A549 (cell line): ENCODE measurements at regions not wholly inside any gene's neighbourhood (a gene's known extent, or its start where the extent isn't known, plus 50 kb on each side); places are given as distances from the start of the nearest gene placed in this dataset.

Source experiments
- ATAC-seq, 2 experiments: fragments of 200-7000 bp in 1 of 2; fragments of >200 bp in 1 of 2; cut with Nextera tagmentation in 1 of 2; cut with Tn5 transposase in 1 of 2; 3 replicates each; pipeline versions ENCODE4 v1.8.0 to v1.9.1; 2018 to 2020; ENCODE audit warnings: mild to moderate bottlenecking in 1 of 2, moderate library complexity in 1 of 2
- CTCF ChIA-PET: fragments of 300-600 bp; sonication (Branson Sonifier 250); formaldehyde crosslinking; extraction: SDS; loops from one replicate; lab custom pipeline; 2021; ENCODE audit warnings: antibody characterized with exemption, inconsistent platforms; lab: Yijun Ruan, JAX
- POLR2A ChIA-PET: fragments of 350-600 bp; formaldehyde crosslinking; extraction: SDS; loops from one replicate; lab custom pipeline; 2021; ENCODE audit warnings: antibody characterized with exemption, inconsistent platforms; lab: Yijun Ruan, JAX
- DNase-seq, 2 experiments: peaks; one replicate each; pipeline versions ENCODE4 v3.0.0 to v3.0.0-alpha.2; 2011 to 2016; ENCODE audit warnings: low read depth in 1 of 2, low spot score in 1 of 2
- FAIRE-seq: peaks from 2 replicates; lab custom pipeline; 2011; peaks lifted over from hg19 to GRCh38; lab: Jason Lieb, UNC
- H3K27ac ChIP-seq, 2 experiments: fragments of >200 bp; sonication (Bioruptor Twin); formaldehyde crosslinking; 3 replicates each; pipeline ENCODE4 v1.5.1; 2016 to 2017
- H3K4me1 ChIP-seq: fragments of >200 bp; sonication (Bioruptor Twin); formaldehyde crosslinking; 3 replicates; pipeline ENCODE4 v1.6.1; 2016
- H3K4me2 ChIP-seq: fragments of >200 bp; sonication (Bioruptor Twin); formaldehyde crosslinking; 3 replicates; pipeline ENCODE4 v1.6.1; 2016
- H3K4me3 ChIP-seq: fragments of >200 bp; sonication (Bioruptor Twin); formaldehyde crosslinking; 3 replicates; pipeline ENCODE4 v1.5.1; 2016
- H3K9me3 ChIP-seq: fragments of >200 bp; sonication (Bioruptor Twin); formaldehyde crosslinking; 3 replicates; pipeline ENCODE4 v1.6.1; 2016
- CBX2 ChIP-seq: fragments of 200-600 bp; sonication (generic); IDR thresholded peaks from 2 replicates; pipeline ENCODE4 v1.6.1; 2016; ENCODE audit warnings: low read depth, mild to moderate bottlenecking, borderline replicate concordance
- CHD2 ChIP-seq: fragments of 150-350 bp; IDR thresholded peaks from 2 replicates; pipeline ENCODE4 v1.6.1; 2014; ENCODE audit warnings: low read length; ENCODE audit not compliant: partially characterized antibody
- EHF ChIP-seq: fragments of 250-450 bp; sonication (Bioruptor Pico); IDR thresholded peaks from 2 replicates; pipeline ENCODE4 v1.5.0; 2020; ENCODE audit warnings: mild to moderate bottlenecking
- FOSB ChIP-seq: fragments of 250-450 bp; sonication (Bioruptor Pico); IDR thresholded peaks from 2 replicates; pipeline ENCODE4 v1.5.0; 2020; ENCODE audit warnings: mild to moderate bottlenecking, moderate library complexity
- GATA3 ChIP-seq: IDR thresholded peaks from 2 replicates; pipeline ENCODE4 v1.6.1; 2012; ENCODE audit warnings: borderline replicate concordance
- HES2 ChIP-seq: fragments of >200 bp; sonication (Bioruptor Twin); formaldehyde crosslinking; IDR thresholded peaks from 2 replicates; pipeline ENCODE4 v1.6.1; 2016
- HMGXB4 ChIP-seq: fragments of 250-450 bp; sonication (Bioruptor Pico); IDR thresholded peaks from 2 replicates; pipeline ENCODE4 v1.5.0; 2021; ENCODE audit warnings: mild to moderate bottlenecking, moderate library complexity, borderline replicate concordance
- JUN ChIP-seq, 2 experiments: fragments of >200 bp; sonication (Bioruptor Twin); formaldehyde crosslinking; IDR thresholded peaks; 2 replicates in 1 of 2; 3 replicates in 1 of 2; pipeline ENCODE4 v1.6.1; 2016 to 2017
- JUNB ChIP-seq: fragments of >200 bp; sonication (Bioruptor Twin); formaldehyde crosslinking; IDR thresholded peaks from 2 replicates; pipeline ENCODE4 v1.6.1; 2016
- KDM1A ChIP-seq: fragments of 200-600 bp; sonication (generic); IDR thresholded peaks from 2 replicates; pipeline ENCODE4 v1.6.1; 2016; ENCODE audit warnings: low read depth, mild to moderate bottlenecking
- MAZ ChIP-seq: fragments of 150-350 bp; IDR thresholded peaks from 2 replicates; pipeline ENCODE4 v1.6.1; 2014; ENCODE audit warnings: antibody characterized with exemption, low read depth, low read length, borderline replicate concordance
- NFE2L2 ChIP-seq: fragments of 150-350 bp; conservative IDR thresholded peaks from 2 replicates; pipeline ENCODE4 v1.6.1; 2014; ENCODE audit warnings: low read length
- NPAS2 ChIP-seq: fragments of 250-450 bp; sonication (Bioruptor Pico); IDR thresholded peaks from 2 replicates; pipeline ENCODE4 v1.8.0; 2022; ENCODE audit warnings: mild to moderate bottlenecking, moderate library complexity, borderline replicate concordance
- PBX3 ChIP-seq: IDR thresholded peaks from 2 replicates; pipeline ENCODE4 v1.6.1; 2012
- POLR2A ChIP-seq: IDR thresholded peaks from 2 replicates; pipeline ENCODE4 v1.6.1; 2012; ENCODE audit warnings: mild to moderate bottlenecking, low read length
- RARB ChIP-seq: fragments of 250-450 bp; sonication (Bioruptor Pico); IDR thresholded peaks from 2 replicates; pipeline ENCODE4 v1.8.0; 2021; ENCODE audit warnings: mild to moderate bottlenecking, moderate library complexity
- SREBF2 ChIP-seq: fragments of 450-650 bp; IDR thresholded peaks from 2 replicates; pipeline ENCODE4 v1.6.1; 2014; ENCODE audit warnings: mild to moderate bottlenecking, moderate library complexity
- TP53 ChIP-seq: fragments of 250-450 bp; sonication (Bioruptor Pico); IDR thresholded peaks from 2 replicates; pipeline ENCODE4 v1.5.0; 2021; ENCODE audit warnings: mild to moderate bottlenecking, moderate library complexity
- USF2 ChIP-seq: fragments of 450-650 bp; IDR thresholded peaks from 2 replicates; pipeline ENCODE4 v1.6.1; 2014; ENCODE audit warnings: antibody characterized with exemption
- ZFP36 ChIP-seq: fragments of 450-650 bp; IDR thresholded peaks from 2 replicates; pipeline ENCODE4 v1.6.1; 2014; ENCODE audit warnings: borderline replicate concordance; ENCODE audit not compliant: partially characterized antibody
- ZSCAN20 ChIP-seq: fragments of 250-450 bp; sonication (Bioruptor Pico); IDR thresholded peaks from 2 replicates; pipeline ENCODE4 v1.8.0; 2022; ENCODE audit warnings: mild to moderate bottlenecking, moderate library complexity
- WGBS: methylation state at CpG from one replicate; pipeline ENCODE4 v1.1.6; 2017; ENCODE audit errors: missing lambda C conversion rate; 5-methylcytosine and 5-hydroxymethylcytosine counted together
- TF ChIP-seq, protein P1 (sequence below): fragments of >200 bp; sonication (Bioruptor Twin); formaldehyde crosslinking; IDR thresholded peaks from 3 replicates; pipeline ENCODE4 v1.5.1; 2016
- TF ChIP-seq, protein P2 (sequence below): fragments of 200-600 bp; sonication (generic); IDR thresholded peaks from 2 replicates; pipeline ENCODE4 v1.6.1; 2016; ENCODE audit warnings: antibody characterized with exemption, mild to moderate bottlenecking, moderate library complexity
- TF ChIP-seq, protein P3 (sequence below): fragments of 250-450 bp; sonication (Bioruptor Pico); IDR thresholded peaks from 2 replicates; pipeline ENCODE4 v1.5.0; 2020; ENCODE audit warnings: low read depth, mild to moderate bottlenecking, moderate library complexity

DNA sequence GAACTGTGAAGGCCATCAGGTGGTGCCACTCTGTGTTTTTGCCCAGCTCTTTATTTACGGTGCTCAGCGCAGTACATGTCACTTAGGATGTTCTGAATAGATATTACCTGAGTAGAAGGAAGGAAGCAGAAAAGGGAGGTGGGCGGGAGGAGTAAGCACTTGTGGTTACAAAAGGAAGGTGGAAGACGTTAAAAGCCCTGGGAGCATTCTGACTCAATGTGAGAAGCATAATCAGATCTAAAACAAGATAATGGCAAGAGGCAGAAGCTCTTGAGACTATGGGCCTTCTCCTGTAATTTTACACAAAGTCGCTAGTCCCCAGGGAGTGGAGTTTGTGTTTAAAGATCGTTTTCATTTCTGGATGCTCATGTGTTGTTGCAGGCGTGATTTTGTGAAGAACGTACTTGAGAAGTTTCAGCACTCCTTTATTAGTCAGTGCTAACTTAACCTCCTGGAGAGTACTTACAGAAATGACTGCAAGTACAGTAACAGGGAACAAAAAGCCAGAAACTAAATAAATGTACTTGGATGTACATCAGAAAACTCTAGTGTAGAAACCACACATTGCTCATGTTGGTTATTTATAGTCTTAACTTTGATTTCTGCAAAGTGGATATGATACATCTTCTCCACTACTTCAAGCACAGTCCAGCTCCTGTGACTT lies 1523.5 kb downstream of the AACS start:
- no peak for FAIRE-seq
- POLR2A ChIA-PET, result no interaction called here
- H3K4me1 ChIP-seq, result no peaks in the 10 kb centered on the region
- H3K4me2 ChIP-seq, result no peak overlapping the region
- DNase-seq, result no peak
- peaks cover 4% of the 10 kb centered on the region; the same call in 1 of the 3 replicates for H3K9me3 ChIP-seq
- TF ChIP-seq USF2 (no peak), ZSCAN20 (CRISPR knock-in tag) (no peak), SREBF2 (no peak), POLR2A (no peak), HMGXB4 (no peak), NFE2L2 (no peak), CHD2 (no peak), PBX3 (no peak), JUN (IDR thresholded peaks at IDR 0.05) (no peak), JUNB (no peak), ZFP36 (no peak), GATA3 (no peak), MAZ (no peak), HES2 (no peak), TP53 (CRISPR knock-in tag) (no peak)
- TF ChIP-seq, protein P1, sequence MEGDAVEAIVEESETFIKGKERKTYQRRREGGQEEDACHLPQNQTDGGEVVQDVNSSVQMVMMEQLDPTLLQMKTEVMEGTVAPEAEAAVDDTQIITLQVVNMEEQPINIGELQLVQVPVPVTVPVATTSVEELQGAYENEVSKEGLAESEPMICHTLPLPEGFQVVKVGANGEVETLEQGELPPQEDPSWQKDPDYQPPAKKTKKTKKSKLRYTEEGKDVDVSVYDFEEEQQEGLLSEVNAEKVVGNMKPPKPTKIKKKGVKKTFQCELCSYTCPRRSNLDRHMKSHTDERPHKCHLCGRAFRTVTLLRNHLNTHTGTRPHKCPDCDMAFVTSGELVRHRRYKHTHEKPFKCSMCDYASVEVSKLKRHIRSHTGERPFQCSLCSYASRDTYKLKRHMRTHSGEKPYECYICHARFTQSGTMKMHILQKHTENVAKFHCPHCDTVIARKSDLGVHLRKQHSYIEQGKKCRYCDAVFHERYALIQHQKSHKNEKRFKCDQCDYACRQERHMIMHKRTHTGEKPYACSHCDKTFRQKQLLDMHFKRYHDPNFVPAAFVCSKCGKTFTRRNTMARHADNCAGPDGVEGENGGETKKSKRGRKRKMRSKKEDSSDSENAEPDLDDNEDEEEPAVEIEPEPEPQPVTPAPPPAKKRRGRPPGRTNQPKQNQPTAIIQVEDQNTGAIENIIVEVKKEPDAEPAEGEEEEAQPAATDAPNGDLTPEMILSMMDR, result no peak
- TF ChIP-seq, protein P2, sequence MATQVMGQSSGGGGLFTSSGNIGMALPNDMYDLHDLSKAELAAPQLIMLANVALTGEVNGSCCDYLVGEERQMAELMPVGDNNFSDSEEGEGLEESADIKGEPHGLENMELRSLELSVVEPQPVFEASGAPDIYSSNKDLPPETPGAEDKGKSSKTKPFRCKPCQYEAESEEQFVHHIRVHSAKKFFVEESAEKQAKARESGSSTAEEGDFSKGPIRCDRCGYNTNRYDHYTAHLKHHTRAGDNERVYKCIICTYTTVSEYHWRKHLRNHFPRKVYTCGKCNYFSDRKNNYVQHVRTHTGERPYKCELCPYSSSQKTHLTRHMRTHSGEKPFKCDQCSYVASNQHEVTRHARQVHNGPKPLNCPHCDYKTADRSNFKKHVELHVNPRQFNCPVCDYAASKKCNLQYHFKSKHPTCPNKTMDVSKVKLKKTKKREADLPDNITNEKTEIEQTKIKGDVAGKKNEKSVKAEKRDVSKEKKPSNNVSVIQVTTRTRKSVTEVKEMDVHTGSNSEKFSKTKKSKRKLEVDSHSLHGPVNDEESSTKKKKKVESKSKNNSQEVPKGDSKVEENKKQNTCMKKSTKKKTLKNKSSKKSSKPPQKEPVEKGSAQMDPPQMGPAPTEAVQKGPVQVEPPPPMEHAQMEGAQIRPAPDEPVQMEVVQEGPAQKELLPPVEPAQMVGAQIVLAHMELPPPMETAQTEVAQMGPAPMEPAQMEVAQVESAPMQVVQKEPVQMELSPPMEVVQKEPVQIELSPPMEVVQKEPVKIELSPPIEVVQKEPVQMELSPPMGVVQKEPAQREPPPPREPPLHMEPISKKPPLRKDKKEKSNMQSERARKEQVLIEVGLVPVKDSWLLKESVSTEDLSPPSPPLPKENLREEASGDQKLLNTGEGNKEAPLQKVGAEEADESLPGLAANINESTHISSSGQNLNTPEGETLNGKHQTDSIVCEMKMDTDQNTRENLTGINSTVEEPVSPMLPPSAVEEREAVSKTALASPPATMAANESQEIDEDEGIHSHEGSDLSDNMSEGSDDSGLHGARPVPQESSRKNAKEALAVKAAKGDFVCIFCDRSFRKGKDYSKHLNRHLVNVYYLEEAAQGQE, result no peak
- no peak for ATAC-seq
- 2% methylated on average over 8 of the region's 8 CpGs for WGBS
- H3K27ac ChIP-seq, result no peak overlapping the region
- CTCF ChIA-PET, result no interaction called here
- H3K4me3 ChIP-seq, result no peak overlapping the region

DNA sequence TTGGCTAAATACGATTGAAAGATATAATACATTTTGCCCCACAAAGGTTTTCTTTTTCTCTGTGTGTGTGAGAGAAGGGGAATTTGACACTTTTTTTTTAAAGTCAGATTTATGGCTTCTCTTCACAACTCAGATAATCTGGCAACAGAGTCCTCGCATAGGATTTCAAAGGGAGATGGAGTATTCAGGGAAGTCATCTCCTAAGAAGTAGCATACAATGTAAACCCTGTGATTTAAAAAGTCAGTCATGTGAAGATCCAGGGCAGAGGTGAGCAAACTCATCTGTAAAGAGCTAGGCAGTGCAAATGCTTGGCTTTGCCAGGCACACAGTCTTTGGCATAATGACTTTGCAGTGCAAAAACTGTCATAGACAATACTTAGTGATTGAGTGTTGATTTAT lies 1526.3 kb downstream of the AACS start:
- CTCF ChIA-PET, result no interaction called here
- WGBS, result 1% methylated on average over 2 of the region's 2 CpGs
- Histone ChIP-seq H3K4me2 (no peak overlapping the region), H3K4me3 (no peak overlapping the region), H3K27ac (no peak overlapping the region), H3K4me1 (no peaks in the 10 kb centered on the region), H3K9me3 (peaks cover 4% of the 10 kb centered on the region; the same call in 1 of the 3 replicates)
- FAIRE-seq (no peak), DNase-seq (no peak), ATAC-seq (no peak)
- POLR2A ChIA-PET, result no interaction called here
- TF ChIP-seq CBX2 (no peak), TP53 (CRISPR knock-in tag) (no peak), KDM1A (no peak), FOSB (CRISPR knock-in tag) (no peak), NPAS2 (no peak), NFE2L2 (no peak), RARB (CRISPR knock-in tag) (no peak), EHF (no peak)
- TF ChIP-seq, protein P3, sequence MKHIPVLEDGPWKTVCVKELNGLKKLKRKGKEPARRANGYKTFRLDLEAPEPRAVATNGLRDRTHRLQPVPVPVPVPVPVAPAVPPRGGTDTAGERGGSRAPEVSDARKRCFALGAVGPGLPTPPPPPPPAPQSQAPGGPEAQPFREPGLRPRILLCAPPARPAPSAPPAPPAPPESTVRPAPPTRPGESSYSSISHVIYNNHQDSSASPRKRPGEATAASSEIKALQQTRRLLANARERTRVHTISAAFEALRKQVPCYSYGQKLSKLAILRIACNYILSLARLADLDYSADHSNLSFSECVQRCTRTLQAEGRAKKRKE, result no peak
- TF ChIP-seq, protein P2, result no peak
